ENCODE measurements at regions not wholly inside any gene's neighbourhood (a gene's known extent, or its start where the extent isn't known, plus 50 kb on each side); places are given as distances from the start of the nearest gene placed in this dataset.

DNA sequence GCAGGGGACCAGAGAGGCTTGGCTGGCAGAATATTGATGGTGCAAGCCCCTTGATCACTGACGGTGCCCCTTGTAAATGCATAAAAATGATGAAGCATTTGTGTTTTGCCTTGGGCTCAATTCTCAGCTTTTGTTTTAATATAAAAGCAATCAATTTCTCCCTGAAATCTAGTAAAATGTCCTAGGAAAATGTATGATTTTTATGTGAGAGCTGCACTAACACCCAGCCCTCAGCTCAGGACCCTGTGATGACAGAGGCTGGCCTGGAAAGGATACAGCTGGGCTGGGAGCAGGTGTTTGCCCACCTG is 84.7 kb upstream of the PHACTR3 start:
- H3K9ac ChIP-seq (ENCODE audit: low read depth, low read length) = no peak overlapping the region
- H3K79me1 ChIP-seq (ENCODE audit: low read depth in 1 of 2, low read length in 2 of 2) = no peaks in the 10 kb centered on the region
- no peak overlapping the region for H3K56ac ChIP-seq (ENCODE audit: extremely low read depth, insufficient read depth, low read length)
- no peak overlapping the region for H3K4me3 ChIP-seq (ENCODE audit: insufficient read depth, low read depth, low read length)
- H3K9me3 ChIP-seq (ENCODE audit: control insufficient read depth, insufficient read depth, low read length) = no peaks in the 10 kb centered on the region
- no peak overlapping the region for H4K8ac ChIP-seq (ENCODE audit: low read depth in 2 of 2, low read length in 2 of 2)
- H4K5ac ChIP-seq (ENCODE audit: low read depth, low read length) = no peak overlapping the region
- DNase-seq (no peak), ATAC-seq (ENCODE audit: low read depth) (no peak)
- TF ChIP-seq, protein P1, sequence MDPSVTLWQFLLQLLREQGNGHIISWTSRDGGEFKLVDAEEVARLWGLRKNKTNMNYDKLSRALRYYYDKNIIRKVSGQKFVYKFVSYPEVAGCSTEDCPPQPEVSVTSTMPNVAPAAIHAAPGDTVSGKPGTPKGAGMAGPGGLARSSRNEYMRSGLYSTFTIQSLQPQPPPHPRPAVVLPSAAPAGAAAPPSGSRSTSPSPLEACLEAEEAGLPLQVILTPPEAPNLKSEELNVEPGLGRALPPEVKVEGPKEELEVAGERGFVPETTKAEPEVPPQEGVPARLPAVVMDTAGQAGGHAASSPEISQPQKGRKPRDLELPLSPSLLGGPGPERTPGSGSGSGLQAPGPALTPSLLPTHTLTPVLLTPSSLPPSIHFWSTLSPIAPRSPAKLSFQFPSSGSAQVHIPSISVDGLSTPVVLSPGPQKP (IDR thresholded peaks at IDR 0.05; ENCODE audit: borderline replicate concordance, low read depth, low read length) = no peak
- TF ChIP-seq MXI1 (IDR thresholded peaks at IDR 0.05; ENCODE audit: borderline replicate concordance, low read depth, low read length) (no peak), FOS (IDR thresholded peaks at IDR 0.05; ENCODE audit: low read depth, low read length) (no peak), CHD1 (IDR thresholded peaks at IDR 0.05; ENCODE audit: low read depth, low read length) (no peak), POLR2A (IDR thresholded peaks at IDR 0.05; ENCODE audit: low read depth, low read length) (no peak), RCOR1 (IDR thresholded peaks at IDR 0.05; ENCODE audit: insufficient replicate concordance, low read length) (no peak), CEBPB (IDR thresholded peaks at IDR 0.05; ENCODE audit: low read depth, low read length) (no peak), BHLHE40 (IDR thresholded peaks at IDR 0.05; ENCODE audit: low read depth, low read length) (no peak), MAFK (IDR thresholded peaks at IDR 0.05; ENCODE audit: low read depth, low read length) (no peak), MAZ (IDR thresholded peaks at IDR 0.05; ENCODE audit: borderline replicate concordance, low read depth, low read length) (no peak), RAD21 (IDR thresholded peaks at IDR 0.05; ENCODE audit: low read length) (no peak), RFX5 (IDR thresholded peaks at IDR 0.05; ENCODE audit: low read depth, low read length) (no peak), SMC3 (IDR thresholded peaks at IDR 0.05; ENCODE audit: low read depth, low read length) (no peak), NFE2L2 (IDR thresholded peaks at IDR 0.05; ENCODE audit: low read depth, low read length) (no peak)
- TF ChIP-seq, protein P2, sequence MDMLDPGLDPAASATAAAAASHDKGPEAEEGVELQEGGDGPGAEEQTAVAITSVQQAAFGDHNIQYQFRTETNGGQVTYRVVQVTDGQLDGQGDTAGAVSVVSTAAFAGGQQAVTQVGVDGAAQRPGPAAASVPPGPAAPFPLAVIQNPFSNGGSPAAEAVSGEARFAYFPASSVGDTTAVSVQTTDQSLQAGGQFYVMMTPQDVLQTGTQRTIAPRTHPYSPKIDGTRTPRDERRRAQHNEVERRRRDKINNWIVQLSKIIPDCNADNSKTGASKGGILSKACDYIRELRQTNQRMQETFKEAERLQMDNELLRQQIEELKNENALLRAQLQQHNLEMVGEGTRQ (IDR thresholded peaks at IDR 0.05; ENCODE audit: low read depth, low read length) = no peak
- TF ChIP-seq, protein P3, sequence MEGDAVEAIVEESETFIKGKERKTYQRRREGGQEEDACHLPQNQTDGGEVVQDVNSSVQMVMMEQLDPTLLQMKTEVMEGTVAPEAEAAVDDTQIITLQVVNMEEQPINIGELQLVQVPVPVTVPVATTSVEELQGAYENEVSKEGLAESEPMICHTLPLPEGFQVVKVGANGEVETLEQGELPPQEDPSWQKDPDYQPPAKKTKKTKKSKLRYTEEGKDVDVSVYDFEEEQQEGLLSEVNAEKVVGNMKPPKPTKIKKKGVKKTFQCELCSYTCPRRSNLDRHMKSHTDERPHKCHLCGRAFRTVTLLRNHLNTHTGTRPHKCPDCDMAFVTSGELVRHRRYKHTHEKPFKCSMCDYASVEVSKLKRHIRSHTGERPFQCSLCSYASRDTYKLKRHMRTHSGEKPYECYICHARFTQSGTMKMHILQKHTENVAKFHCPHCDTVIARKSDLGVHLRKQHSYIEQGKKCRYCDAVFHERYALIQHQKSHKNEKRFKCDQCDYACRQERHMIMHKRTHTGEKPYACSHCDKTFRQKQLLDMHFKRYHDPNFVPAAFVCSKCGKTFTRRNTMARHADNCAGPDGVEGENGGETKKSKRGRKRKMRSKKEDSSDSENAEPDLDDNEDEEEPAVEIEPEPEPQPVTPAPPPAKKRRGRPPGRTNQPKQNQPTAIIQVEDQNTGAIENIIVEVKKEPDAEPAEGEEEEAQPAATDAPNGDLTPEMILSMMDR (conservative IDR thresholded peaks at IDR 0.05; ENCODE audit: low read depth, low read length) = no peak
- dilution Hi-C loops (cut with HindIII; ENCODE audit: low sequenced_read_pairs, unreplicated experiment) (no loop called here), in situ Hi-C loops (cut with MboI; ENCODE audit: low sequenced_read_pairs) (no loop called here), intact Hi-C loops (cut with micrococcal nuclease) (loop anchor here (5.0 kb wide), 1 partner anchor 233 kb away; no protein-coding TSS in a partner anchor)
- no peak overlapping the region for H2BK20ac ChIP-seq (ENCODE audit: low read depth, low read length)
- no peak overlapping the region for H3K27ac ChIP-seq (ENCODE audit: insufficient read depth, low read length)
- H2BK5ac ChIP-seq (ENCODE audit: low read depth, low read length, poor library complexity, severe bottlenecking) = no peak overlapping the region
- H2AFZ ChIP-seq (replicated peaks; ENCODE audit: low read length, poor library complexity) = no peak overlapping the region
- H2AK9ac ChIP-seq (replicated peaks; ENCODE audit: low read depth, low read length, poor library complexity) = no peak overlapping the region
- H2BK15ac ChIP-seq (ENCODE audit: low read depth, low read length) = no peak overlapping the region
- H3K4ac ChIP-seq (ENCODE audit: low read depth, low read length) = no peak overlapping the region
- H4K20me1 ChIP-seq (ENCODE audit: insufficient read depth, low read length) = no peaks in the 10 kb centered on the region
- H3K18ac ChIP-seq (ENCODE audit: low read depth, low read length) = no peak overlapping the region
- no peaks in the 10 kb centered on the region for H3K4me1 ChIP-seq (ENCODE audit: control insufficient read depth, insufficient read depth, low read length)
- H3K27me3 ChIP-seq (ENCODE audit: control insufficient read depth, insufficient read depth, low read length) = no peaks in the 10 kb centered on the region
- no peak overlapping the region for H3K23ac ChIP-seq (ENCODE audit: low read depth, low read length)
- POLR2A ChIA-PET (ENCODE audit: unreplicated experiment) = no interaction called here
- H2AK5ac ChIP-seq (ENCODE audit: low read depth, low read length) = no peak overlapping the region
- no CpG with 5 or more reads among the region's 1 CpG for WGBS, 2 experiments (ENCODE audit: extremely low coverage in 2 of 2, insufficient read length in 1 of 2)
- H3K36me3 ChIP-seq (ENCODE audit: control insufficient read depth, insufficient read depth, low read length) = no peaks in the 10 kb centered on the region
- H3K4me2 ChIP-seq (ENCODE audit: low read depth, low read length) = no peak overlapping the region
- no TSS peak for BruUV-seq (replicated peaks)
- no peaks in the 10 kb centered on the region for H3K9me1 ChIP-seq (ENCODE audit: insufficient read depth, low read length)
- H3K14ac ChIP-seq (replicated peaks; ENCODE audit: low read depth, low read length) = no peak overlapping the region
- CTCF ChIA-PET = interaction anchor here (0.6 to 1.6 kb wide), 2 partner anchors 9 to 13 kb away, joined by 3 to 6 read pairs; no protein-coding TSS in a partner anchor
- no peak overlapping the region for H2BK120ac ChIP-seq (ENCODE audit: low read depth, low read length)
- no peak overlapping the region for H4K91ac ChIP-seq (ENCODE audit: insufficient read depth, low read depth, low read length)
